ENCODE measurements at regions not wholly inside any gene's neighbourhood (a gene's known extent, or its start where the extent isn't known, plus 50 kb on each side); places are given as distances from the start of the nearest gene placed in this dataset.

- Mint-ChIP-seq H3K27ac (ENCODE audit: unreplicated experiment) (no peak overlapping the region), H3K4me3 (ENCODE audit: unreplicated experiment) (no peak overlapping the region), H3K4me1 (ENCODE audit: low read depth, unreplicated experiment) (no peaks in the 10 kb centered on the region), H3K27me3 (ENCODE audit: unreplicated experiment) (peaks cover 2% of the 10 kb centered on the region), H3K36me3 (ENCODE audit: unreplicated experiment) (no peaks in the 10 kb centered on the region), H3K9me3 (ENCODE audit: unreplicated experiment) (peaks cover 3% of the 10 kb centered on the region)
- TF ChIP-seq CTCF (IDR thresholded peaks at IDR 0.05; ENCODE audit: partially characterized antibody, unreplicated experiment): no peak
- no peak for DNase-seq
Observed at GRCh38 chr4:15260758-15261157, 167.1 kb upstream of the C1QTNF7 start.

- no peaks in the 10 kb centered on the region for H3K4me1 Mint-ChIP-seq (ENCODE audit: low read depth, unreplicated experiment)
- no peak for DNase-seq
- H3K27me3 Mint-ChIP-seq (ENCODE audit: unreplicated experiment): no peaks in the 10 kb centered on the region
- peaks cover 3% of the 10 kb centered on the region for H3K9me3 Mint-ChIP-seq (ENCODE audit: unreplicated experiment)
- H3K4me3 Mint-ChIP-seq (ENCODE audit: unreplicated experiment): no peak overlapping the region
- H3K27ac Mint-ChIP-seq (ENCODE audit: unreplicated experiment): no peak overlapping the region
- TF ChIP-seq CTCF (IDR thresholded peaks at IDR 0.05; ENCODE audit: partially characterized antibody, unreplicated experiment): no peak
- no peaks in the 10 kb centered on the region for H3K36me3 Mint-ChIP-seq (ENCODE audit: unreplicated experiment)
Observed at GRCh38 chr4:15262396-15262795, 165.4 kb upstream of the C1QTNF7 start.

GRCh38 chr4:15270201-15270600, 157.6 kb upstream of the C1QTNF7 start:
- Mint-ChIP-seq H3K36me3 (ENCODE audit: unreplicated experiment) (peaks cover 18% of the 10 kb centered on the region), H3K27me3 (ENCODE audit: unreplicated experiment) (peaks cover 2% of the 10 kb centered on the region), H3K27ac (ENCODE audit: unreplicated experiment) (no peak overlapping the region), H3K4me1 (ENCODE audit: low read depth, unreplicated experiment) (no peaks in the 10 kb centered on the region), H3K4me3 (ENCODE audit: unreplicated experiment) (no peak overlapping the region), H3K9me3 (ENCODE audit: unreplicated experiment) (no peaks in the 10 kb centered on the region)
- no peak for TF ChIP-seq CTCF (IDR thresholded peaks at IDR 0.05; ENCODE audit: partially characterized antibody, unreplicated experiment)
- DNase-seq: no peak

- H3K4me3 Mint-ChIP-seq (ENCODE audit: unreplicated experiment): no peak overlapping the region
- H3K27me3 Mint-ChIP-seq (ENCODE audit: unreplicated experiment): peaks cover 1% of the 10 kb centered on the region
- H3K27ac Mint-ChIP-seq (ENCODE audit: unreplicated experiment): no peak overlapping the region
- no peaks in the 10 kb centered on the region for H3K9me3 Mint-ChIP-seq (ENCODE audit: unreplicated experiment)
- DNase-seq: no peak
- TF ChIP-seq CTCF (IDR thresholded peaks at IDR 0.05; ENCODE audit: partially characterized antibody, unreplicated experiment): no peak
- H3K4me1 Mint-ChIP-seq (ENCODE audit: low read depth, unreplicated experiment): no peaks in the 10 kb centered on the region
- no peaks in the 10 kb centered on the region for H3K36me3 Mint-ChIP-seq (ENCODE audit: unreplicated experiment)
Observed at GRCh38 chr4:15286041-15286440, 141.8 kb upstream of the C1QTNF7 start.

GRCh38 chr4:15291122-15291521, 136.7 kb upstream of the C1QTNF7 start:
- Mint-ChIP-seq H3K4me3 (ENCODE audit: unreplicated experiment) (no peak overlapping the region), H3K36me3 (ENCODE audit: unreplicated experiment) (no peaks in the 10 kb centered on the region), H3K9me3 (ENCODE audit: unreplicated experiment) (no peaks in the 10 kb centered on the region), H3K27ac (ENCODE audit: unreplicated experiment) (no peak overlapping the region), H3K27me3 (ENCODE audit: unreplicated experiment) (peaks cover 1% of the 10 kb centered on the region), H3K4me1 (ENCODE audit: low read depth, unreplicated experiment) (no peaks in the 10 kb centered on the region)
- TF ChIP-seq CTCF (IDR thresholded peaks at IDR 0.05; ENCODE audit: partially characterized antibody, unreplicated experiment): no peak
- no peak for DNase-seq

Data from glutamatergic neuron (in vitro differentiated cells).